ENCODE measurements at regions not wholly inside any gene's neighbourhood (a gene's known extent, or its start where the extent isn't known, plus 50 kb on each side); places are given as distances from the start of the nearest gene placed in this dataset.

GRCh38 chr15:66929843-66930402, 135.5 kb upstream of the SMAD3 start:
- DNase-seq (ENCODE audit: low read depth in 2 of 2) = no peak

- DNase-seq (ENCODE audit: low read depth in 2 of 2) = no peak
Measured at GRCh38 chr15:66931768-66932633, 133.4 kb upstream of the SMAD3 start.

GRCh38 chr15:66932634-66933024, 132.8 kb upstream of the SMAD3 start:
- no peak for DNase-seq (ENCODE audit: low read depth in 2 of 2)

GRCh38 chr15:66933932-66934867, 131.2 kb upstream of the SMAD3 start:
- DNase-seq (ENCODE audit: low read depth in 2 of 2) = no peak

- DNase-seq (ENCODE audit: low read depth in 2 of 2) = no peak
Measured at GRCh38 chr15:66934868-66935520, 130.4 kb upstream of the SMAD3 start.

- DNase-seq (ENCODE audit: low read depth in 2 of 2) = no peak
Measured at GRCh38 chr15:66935688-66936087, 129.7 kb upstream of the SMAD3 start.

GRCh38 chr15:66936109-66936860, 129.1 kb upstream of the SMAD3 start:
- DNase-seq (ENCODE audit: low read depth in 2 of 2) = no peak

GRCh38 chr15:66936861-66937582, 128.4 kb upstream of the SMAD3 start:
- no peak for DNase-seq (ENCODE audit: low read depth in 2 of 2)

GRCh38 chr15:66937588-66937987, 127.8 kb upstream of the SMAD3 start:
- no peak for DNase-seq (ENCODE audit: low read depth in 2 of 2)

GRCh38 chr15:66938114-66938830, 127.1 kb upstream of the SMAD3 start:
- no peak for DNase-seq (ENCODE audit: low read depth in 2 of 2)

- no peak for DNase-seq (ENCODE audit: low read depth in 2 of 2)
Measured at GRCh38 chr15:66939016-66939415, 126.4 kb upstream of the SMAD3 start.

GRCh38 chr15:66939451-66940023, 125.9 kb upstream of the SMAD3 start:
- no peak for DNase-seq (ENCODE audit: low read depth in 2 of 2)

- DNase-seq (ENCODE audit: low read depth in 2 of 2) = no peak
Measured at GRCh38 chr15:66940368-66940767, 125.0 kb upstream of the SMAD3 start.

GRCh38 chr15:66941108-66941711, 124.2 kb upstream of the SMAD3 start:
- DNase-seq (ENCODE audit: low read depth in 2 of 2) = no peak

- DNase-seq (ENCODE audit: low read depth in 2 of 2) = no peak
Measured at GRCh38 chr15:66941791-66942190, 123.6 kb upstream of the SMAD3 start.

- no peak for DNase-seq (ENCODE audit: low read depth in 2 of 2)
Measured at GRCh38 chr15:66942649-66943390, 122.6 kb upstream of the SMAD3 start.

- no peak for DNase-seq (ENCODE audit: low read depth in 2 of 2)
Measured at GRCh38 chr15:66943456-66944095, 121.8 kb upstream of the SMAD3 start.

- no peak for DNase-seq (ENCODE audit: low read depth in 2 of 2)
Measured at GRCh38 chr15:66944121-66944520, 121.3 kb upstream of the SMAD3 start.
